ENCODE measurements at regions not wholly inside any gene's neighbourhood (a gene's known extent, or its start where the extent isn't known, plus 50 kb on each side); places are given as distances from the start of the nearest gene placed in this dataset.

DNA sequence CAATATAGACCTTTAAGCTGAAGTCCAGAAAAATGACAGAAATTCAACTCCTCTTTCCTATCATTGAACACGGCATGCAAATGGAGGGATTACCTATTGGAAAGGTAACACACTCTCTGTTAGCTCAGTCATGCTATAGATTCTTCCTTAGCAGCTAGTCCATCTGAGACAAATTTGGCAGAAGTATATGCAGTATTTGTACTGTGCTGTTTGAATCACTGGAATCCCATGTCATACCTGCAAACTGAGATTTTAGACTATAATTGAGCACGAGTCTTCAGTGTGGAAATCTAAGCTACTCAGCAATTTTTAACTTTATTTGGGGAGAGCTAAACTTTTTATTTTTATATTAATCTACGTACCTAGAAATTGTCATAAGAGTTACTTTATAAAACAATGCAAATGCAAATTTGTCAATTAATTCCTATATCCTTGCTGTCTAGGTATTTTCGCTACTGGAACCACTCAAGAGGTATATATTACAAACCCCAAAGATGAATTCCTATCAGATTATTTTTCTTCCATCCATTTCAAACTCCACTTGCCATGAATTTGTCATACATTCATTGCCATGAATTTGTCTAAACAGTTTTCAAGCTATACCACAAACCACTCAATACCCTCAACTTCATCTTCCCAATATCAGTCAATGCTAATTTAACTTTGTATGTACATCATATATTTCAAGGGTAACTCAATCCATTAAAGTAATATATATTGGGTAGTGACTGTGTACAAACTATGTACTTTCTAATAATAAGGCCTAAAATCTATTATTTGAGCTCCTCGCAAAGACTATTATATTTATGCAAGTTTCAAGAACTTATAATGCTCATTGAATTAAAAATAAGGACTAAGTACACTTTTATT lies 224.8 kb downstream of the MEF2C start:
- TF ChIP-seq, protein P1, sequence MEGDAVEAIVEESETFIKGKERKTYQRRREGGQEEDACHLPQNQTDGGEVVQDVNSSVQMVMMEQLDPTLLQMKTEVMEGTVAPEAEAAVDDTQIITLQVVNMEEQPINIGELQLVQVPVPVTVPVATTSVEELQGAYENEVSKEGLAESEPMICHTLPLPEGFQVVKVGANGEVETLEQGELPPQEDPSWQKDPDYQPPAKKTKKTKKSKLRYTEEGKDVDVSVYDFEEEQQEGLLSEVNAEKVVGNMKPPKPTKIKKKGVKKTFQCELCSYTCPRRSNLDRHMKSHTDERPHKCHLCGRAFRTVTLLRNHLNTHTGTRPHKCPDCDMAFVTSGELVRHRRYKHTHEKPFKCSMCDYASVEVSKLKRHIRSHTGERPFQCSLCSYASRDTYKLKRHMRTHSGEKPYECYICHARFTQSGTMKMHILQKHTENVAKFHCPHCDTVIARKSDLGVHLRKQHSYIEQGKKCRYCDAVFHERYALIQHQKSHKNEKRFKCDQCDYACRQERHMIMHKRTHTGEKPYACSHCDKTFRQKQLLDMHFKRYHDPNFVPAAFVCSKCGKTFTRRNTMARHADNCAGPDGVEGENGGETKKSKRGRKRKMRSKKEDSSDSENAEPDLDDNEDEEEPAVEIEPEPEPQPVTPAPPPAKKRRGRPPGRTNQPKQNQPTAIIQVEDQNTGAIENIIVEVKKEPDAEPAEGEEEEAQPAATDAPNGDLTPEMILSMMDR (IDR thresholded peaks at IDR 0.05): no peak
- TF ChIP-seq POLR2A (IDR thresholded peaks at IDR 0.05): no peak
